ENCODE measurements at regions not wholly inside any gene's neighbourhood (a gene's known extent, or its start where the extent isn't known, plus 50 kb on each side); places are given as distances from the start of the nearest gene placed in this dataset.

DNA sequence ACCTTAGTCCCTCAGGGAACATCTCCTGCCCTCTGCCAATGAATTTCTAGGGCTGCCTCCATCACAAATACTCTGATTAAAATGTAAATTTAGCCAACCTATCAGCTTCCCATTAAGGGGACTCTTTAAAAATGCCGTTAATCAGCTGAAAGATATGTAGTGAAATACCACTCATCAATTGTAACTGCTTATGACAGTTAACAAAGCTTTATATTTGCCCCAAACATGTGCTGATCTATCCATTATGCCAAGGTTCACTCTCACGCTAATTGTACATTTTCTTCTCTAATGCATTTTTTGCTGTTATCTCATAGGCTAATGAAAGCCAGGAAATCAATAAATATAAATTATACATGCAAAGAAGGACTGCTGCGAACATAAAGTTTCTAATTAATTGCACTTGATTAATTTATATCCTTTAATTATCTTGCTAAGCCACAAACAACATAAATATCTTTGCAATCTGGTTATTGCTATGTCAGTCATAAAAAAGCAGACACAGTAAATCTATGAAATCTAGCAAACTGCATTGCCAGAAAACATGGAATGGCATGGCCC lies 601.4 kb upstream of the SALL1 start:
- no peaks in the 10 kb centered on the region for H3K4me1 ChIP-seq
- no peak overlapping the region for H3K4me3 ChIP-seq
- H3K27ac ChIP-seq: no peak overlapping the region
- no peaks in the 10 kb centered on the region for H3K9me3 ChIP-seq
- TF ChIP-seq CTCF (IDR thresholded peaks at IDR 0.05) (no peak), POLR2AphosphoS5 (IDR thresholded peaks at IDR 0.05; ENCODE audit: insufficient read depth in 1 of 2, low read depth in 1 of 2) (no peak), POLR2A (IDR thresholded peaks at IDR 0.05) (no peak)
- DNase-seq (ENCODE audit: extremely low spot score in 2 of 2): no peak
- no peaks in the 10 kb centered on the region for H3K27me3 ChIP-seq
- intact Hi-C loops (cut with DNase I): no loop called here
- H3K36me3 ChIP-seq: no peaks in the 10 kb centered on the region

DNA sequence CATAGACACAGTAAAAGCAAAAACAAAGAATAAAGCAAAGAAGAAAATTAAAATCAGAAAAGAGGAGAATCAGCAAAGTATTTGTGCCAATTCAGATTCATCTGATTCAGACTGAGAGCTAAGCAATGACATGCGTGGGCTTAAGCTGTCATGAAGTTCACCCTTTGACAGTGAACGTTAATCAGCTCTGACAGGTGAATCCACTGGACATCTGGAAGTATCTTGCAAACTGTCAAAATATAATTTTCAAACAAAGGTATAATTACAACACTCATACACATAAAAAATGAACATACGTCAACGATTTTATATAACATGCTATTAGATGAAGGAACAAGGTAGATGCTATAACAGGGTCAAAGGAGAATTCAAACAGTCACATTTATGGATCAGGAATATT lies 596.3 kb upstream of the SALL1 start:
- Histone ChIP-seq H3K9me3 (no peaks in the 10 kb centered on the region), H3K27me3 (no peaks in the 10 kb centered on the region), H3K27ac (no peak overlapping the region), H3K4me1 (no peaks in the 10 kb centered on the region), H3K36me3 (no peaks in the 10 kb centered on the region), H3K4me3 (no peak overlapping the region)
- intact Hi-C loops (cut with DNase I): no loop called here
- TF ChIP-seq POLR2AphosphoS5 (IDR thresholded peaks at IDR 0.05; ENCODE audit: insufficient read depth in 1 of 2, low read depth in 1 of 2) (no peak), POLR2A (IDR thresholded peaks at IDR 0.05) (no peak), CTCF (IDR thresholded peaks at IDR 0.05) (no peak)
- DNase-seq (ENCODE audit: extremely low spot score in 2 of 2): no peak

DNA sequence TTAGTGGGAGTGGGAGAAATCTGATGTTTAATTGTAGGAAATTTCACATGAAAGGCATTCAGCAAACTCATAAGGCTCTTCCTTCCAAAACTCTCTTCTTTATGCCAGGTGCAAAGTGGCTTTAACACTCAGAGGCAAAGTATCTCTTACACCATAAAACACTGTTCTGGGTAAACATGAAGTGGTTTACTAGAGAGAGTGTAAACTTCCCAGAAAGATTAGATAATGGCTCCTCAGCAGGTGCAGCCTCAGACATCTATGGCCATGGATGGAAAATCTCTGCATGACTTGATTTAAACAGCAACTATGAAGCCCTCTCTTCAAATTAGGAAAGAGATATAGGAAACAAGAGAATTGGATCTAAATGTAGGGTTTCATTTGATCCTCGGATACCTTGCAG lies 583.1 kb upstream of the SALL1 start:
- H3K9me3 ChIP-seq: no peaks in the 10 kb centered on the region
- no peak for DNase-seq (ENCODE audit: extremely low spot score in 2 of 2)
- TF ChIP-seq POLR2AphosphoS5 (IDR thresholded peaks at IDR 0.05; ENCODE audit: insufficient read depth in 1 of 2, low read depth in 1 of 2): no peak
- no peak for TF ChIP-seq CTCF (IDR thresholded peaks at IDR 0.05)
- no peak for TF ChIP-seq POLR2A (IDR thresholded peaks at IDR 0.05)
- H3K27ac ChIP-seq: no peak overlapping the region
- no peak overlapping the region for H3K4me3 ChIP-seq
- H3K4me1 ChIP-seq: no peaks in the 10 kb centered on the region
- no peaks in the 10 kb centered on the region for H3K27me3 ChIP-seq
- H3K36me3 ChIP-seq: no peaks in the 10 kb centered on the region
- intact Hi-C loops (cut with DNase I): no loop called here

GRCh38 chr16:51733181-51733580 lies 582.1 kb upstream of the SALL1 start:
- Histone ChIP-seq H3K4me1 (no peaks in the 10 kb centered on the region), H3K4me3 (no peak overlapping the region), H3K27me3 (no peaks in the 10 kb centered on the region), H3K36me3 (no peaks in the 10 kb centered on the region), H3K9me3 (no peaks in the 10 kb centered on the region), H3K27ac (no peak overlapping the region)
- TF ChIP-seq POLR2A (IDR thresholded peaks at IDR 0.05): no peak
- intact Hi-C loops (cut with DNase I): no loop called here
- no peak for DNase-seq (ENCODE audit: extremely low spot score in 2 of 2)

GRCh38 chr16:51731160-51731559 lies 580.1 kb upstream of the SALL1 start:
- TF ChIP-seq POLR2AphosphoS5 (IDR thresholded peaks at IDR 0.05; ENCODE audit: insufficient read depth in 1 of 2, low read depth in 1 of 2): no peak
- no peaks in the 10 kb centered on the region for H3K27me3 ChIP-seq
- no peak for DNase-seq (ENCODE audit: extremely low spot score in 2 of 2)
- no peaks in the 10 kb centered on the region for H3K9me3 ChIP-seq
- H3K27ac ChIP-seq: no peak overlapping the region
- H3K4me1 ChIP-seq: no peaks in the 10 kb centered on the region
- intact Hi-C loops (cut with DNase I): no loop called here
- no peaks in the 10 kb centered on the region for H3K36me3 ChIP-seq
- no peak overlapping the region for H3K4me3 ChIP-seq

DNA sequence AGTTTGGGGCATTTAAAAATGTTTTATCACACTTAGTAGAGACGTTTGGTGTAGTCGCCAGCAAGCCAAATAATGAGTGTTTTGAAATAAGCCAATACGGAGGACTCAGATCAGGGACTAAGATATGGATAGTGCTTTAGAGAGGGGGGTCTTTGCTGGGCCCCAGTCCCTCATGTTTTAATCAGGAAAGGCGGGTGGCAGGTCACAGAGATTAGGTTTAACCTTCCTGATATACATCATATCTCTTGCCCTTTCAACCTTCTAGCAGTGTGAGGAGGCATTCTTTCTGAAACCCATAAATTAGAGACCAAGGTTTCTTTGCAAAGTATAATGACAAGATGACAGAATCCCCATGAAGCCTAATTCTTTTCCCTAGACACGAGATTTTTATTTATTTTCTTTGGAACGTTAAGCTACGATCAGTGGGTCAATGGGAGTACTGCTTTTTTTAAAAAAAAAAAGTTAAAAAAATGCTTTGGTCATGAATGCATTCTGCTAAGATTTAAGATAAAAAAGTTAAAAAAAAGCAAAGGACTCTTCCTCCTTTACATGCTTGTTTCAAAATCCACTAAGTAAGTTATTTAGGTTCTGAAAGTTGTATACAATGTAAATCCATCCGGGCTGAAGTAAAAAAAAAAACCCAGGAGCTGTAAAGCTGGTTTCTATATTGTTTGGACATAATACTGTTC lies 572.1 kb upstream of the SALL1 start:
- Histone ChIP-seq H3K9me3 (no peaks in the 10 kb centered on the region), H3K27ac (no peak overlapping the region), H3K4me1 (peaks cover 6% of the 10 kb centered on the region), H3K27me3 (no peaks in the 10 kb centered on the region), H3K36me3 (no peaks in the 10 kb centered on the region), H3K4me3 (no peak overlapping the region)
- TF ChIP-seq CTCF (IDR thresholded peaks at IDR 0.05): no peak
- TF ChIP-seq POLR2A (IDR thresholded peaks at IDR 0.05): no peak
- TF ChIP-seq POLR2AphosphoS5 (IDR thresholded peaks at IDR 0.05; ENCODE audit: insufficient read depth in 1 of 2, low read depth in 1 of 2): no peak
- DNase-seq (ENCODE audit: extremely low spot score in 2 of 2): no peak
- intact Hi-C loops (cut with DNase I): no loop called here

Measured in vagina (tissue), 2 donors.